H4 (cell line): ENCODE measurements at regions not wholly inside any gene's neighbourhood (a gene's known extent, or its start where the extent isn't known, plus 50 kb on each side); places are given as distances from the start of the nearest gene placed in this dataset.

Source experiments
- DNase-seq: peaks from one replicate; pipeline ENCODE4 v3.0.0-alpha.2; 2015; ENCODE audit warnings: low spot score

DNA sequence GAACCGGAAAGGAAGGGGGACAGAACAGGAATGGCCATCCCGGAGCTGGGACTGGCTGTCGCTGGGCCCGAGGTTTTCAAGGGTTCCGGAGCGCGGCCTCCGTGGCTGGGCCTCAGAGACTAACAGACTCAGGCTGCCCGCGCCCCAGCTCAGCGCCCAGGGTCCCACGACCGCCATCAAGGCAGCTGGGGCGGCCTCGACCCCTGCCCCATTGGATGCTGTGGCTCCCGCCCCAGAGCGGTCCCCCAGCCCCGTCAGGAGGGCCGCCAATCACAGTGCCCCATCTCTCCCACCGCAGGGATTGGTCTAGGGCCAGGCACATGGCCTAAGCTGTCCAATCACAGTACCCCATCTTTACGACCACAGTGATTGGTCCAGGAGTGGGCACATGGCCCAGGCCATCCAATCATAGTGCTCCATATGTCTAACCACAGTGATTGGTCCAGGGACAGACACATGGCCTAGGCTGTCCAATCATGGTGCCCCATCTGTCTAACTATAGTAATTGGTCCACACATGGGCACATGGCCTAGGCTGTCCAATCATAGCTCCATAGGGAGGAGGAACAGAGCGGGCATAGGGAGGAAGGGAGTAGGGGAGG is 105.3 kb upstream of the NKX1-1 start:
- DNase-seq = peak; percentile 48

- no peak for DNase-seq
Measured at GRCh38 chr4:1510931-1511330, 104.7 kb upstream of the NKX1-1 start.

DNA sequence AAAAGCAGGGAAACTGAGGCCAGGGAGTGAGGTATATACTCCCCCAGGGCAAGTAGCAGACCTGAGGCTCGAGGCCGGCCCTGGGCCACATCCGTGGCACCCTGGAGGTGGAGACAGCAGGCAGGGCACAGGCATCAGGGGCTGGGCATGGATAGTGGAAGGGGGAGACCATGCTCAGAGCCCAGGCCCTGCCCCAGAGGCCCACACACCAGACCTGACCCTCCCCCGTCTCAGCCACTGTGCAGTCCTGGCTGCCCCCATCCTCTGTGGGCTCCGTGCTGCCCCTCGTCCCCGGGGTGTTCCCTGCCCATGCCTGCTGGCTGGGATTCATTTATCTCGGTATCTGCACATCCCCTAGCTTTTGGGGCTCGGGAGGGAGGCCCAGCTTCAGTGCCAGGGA is 103.1 kb upstream of the NKX1-1 start:
- no peak for DNase-seq

DNA sequence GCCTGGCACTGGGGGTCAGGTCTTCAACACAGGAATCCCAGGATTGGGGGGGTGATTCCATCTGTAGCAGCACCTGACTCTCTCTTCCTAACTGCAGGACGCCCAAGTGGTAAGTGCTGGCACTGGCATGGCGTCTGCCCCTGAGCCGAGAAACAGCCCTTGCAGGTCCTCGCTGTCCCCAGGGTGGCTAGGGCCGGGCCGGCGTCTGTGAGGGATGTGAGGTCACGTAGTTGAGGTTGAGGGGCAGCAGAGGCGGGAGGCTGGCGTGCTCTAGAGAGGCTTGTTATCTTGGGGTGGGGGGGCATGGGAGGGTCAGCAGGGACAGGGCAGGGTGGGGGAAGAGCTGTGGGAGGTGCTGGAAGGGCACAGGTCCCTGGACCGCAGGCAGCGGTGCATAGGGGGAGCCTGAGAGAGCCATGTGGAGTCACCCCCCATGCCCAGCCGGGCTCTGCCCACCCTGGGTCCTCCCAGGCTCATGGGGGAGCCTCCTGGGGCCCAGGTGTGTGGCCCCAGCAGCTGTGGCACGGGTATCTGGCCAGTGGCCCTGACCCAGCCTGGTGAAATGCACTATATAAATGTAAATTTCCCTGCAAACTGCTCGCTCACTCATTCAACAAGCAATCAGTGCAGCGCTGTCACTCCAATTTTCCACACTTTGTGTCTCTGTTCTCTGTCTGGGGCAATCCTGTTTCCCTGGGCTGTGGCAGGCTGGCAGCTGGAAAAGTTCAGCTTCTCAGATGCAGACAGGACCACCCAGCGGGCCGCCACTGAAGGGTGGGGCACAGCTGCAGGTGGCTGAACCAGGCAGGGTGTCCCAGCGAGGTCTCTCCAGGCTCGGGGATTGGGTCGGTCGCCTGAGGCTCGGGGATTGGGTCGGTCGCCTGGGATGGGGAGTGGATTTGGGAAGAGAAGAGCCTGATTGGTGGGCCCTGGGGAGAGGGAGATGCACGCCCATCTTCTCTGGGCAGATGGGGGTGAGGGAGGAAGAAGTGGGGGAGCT is 102.2 kb upstream of the NKX1-1 start:
- no peak for DNase-seq

DNA sequence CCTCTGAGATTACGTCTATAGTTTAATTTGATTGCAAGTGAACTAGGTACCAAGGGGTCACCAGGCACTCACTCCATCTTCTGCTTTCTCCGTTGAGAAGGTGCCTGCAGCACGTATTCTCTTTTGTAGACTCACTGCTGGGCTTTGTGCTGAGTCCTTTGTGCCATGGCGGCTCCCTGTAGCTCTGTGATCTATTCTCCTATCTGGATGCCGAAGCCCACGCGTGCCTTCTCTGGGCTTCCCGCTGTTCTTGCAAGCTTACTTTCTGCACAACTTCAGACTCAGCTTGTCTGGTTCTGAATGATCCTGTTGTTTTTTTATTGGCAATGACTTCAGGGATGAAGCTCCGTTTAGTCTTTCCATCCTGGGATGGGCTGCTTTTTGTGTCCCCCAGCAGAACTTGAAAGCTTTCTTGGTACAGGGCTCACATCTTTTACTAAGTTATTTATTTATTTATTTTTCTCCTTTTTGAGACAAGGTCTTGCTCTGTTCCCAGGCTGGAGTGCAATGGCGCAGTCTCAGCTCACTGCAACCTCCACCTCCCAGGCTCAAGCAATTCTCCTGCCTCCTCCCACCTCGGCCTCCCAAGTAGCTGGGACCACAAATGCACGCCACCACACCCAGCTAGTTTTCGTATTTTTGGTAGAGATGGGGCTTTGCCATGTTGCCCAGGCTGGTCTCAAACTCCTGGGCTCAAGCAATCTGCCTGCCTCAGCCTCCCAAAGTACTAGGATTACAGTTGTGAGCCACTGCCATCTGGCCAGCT is 100.9 kb upstream of the NKX1-1 start:
- no peak for DNase-seq

DNA sequence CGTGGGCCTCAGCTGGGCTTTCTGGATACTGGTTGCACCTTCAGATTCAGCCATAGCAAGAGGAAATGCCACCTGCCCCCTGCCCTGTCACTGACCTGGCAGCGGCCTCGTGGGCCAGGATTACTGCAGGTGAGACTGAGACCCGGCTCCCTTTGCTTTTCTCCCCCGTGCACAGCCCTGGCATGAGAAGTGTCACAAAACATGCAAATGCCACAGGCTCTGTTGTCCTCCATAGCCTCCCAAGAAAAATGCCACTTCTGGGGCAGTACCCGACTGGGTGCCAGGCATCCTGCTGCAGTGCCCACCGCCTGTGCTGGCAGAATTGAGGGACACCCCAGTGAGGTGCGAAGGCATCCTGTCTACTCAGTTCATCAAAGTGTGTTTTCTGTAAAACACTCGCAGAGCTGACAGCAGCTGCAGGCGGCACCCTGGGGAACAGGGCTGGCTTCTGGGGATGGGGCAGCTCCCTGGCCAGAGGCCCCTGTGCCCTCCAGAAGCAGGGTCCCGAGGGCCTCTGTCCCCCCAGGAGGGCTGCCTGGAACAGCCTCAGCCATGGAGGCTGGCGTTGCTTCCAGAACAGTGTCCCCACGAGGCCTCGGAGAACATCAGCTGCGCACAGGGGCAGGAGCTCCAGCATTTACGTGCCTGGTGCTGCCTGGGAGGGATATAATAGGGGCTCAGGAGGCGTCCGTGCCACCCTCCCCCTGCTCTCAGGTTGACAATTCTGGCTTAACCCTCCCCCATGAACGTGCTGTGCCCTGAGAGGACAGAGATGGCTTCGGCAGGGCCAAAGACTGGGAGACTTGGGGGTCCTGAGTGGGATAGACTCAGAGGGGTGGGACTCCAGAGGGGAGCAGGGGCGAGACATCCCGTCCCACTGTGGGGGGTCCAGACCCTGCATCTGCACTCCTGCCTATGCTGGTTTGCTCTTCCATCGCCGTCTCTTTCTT is 99.5 kb upstream of the NKX1-1 start:
- DNase-seq = no peak

DNA sequence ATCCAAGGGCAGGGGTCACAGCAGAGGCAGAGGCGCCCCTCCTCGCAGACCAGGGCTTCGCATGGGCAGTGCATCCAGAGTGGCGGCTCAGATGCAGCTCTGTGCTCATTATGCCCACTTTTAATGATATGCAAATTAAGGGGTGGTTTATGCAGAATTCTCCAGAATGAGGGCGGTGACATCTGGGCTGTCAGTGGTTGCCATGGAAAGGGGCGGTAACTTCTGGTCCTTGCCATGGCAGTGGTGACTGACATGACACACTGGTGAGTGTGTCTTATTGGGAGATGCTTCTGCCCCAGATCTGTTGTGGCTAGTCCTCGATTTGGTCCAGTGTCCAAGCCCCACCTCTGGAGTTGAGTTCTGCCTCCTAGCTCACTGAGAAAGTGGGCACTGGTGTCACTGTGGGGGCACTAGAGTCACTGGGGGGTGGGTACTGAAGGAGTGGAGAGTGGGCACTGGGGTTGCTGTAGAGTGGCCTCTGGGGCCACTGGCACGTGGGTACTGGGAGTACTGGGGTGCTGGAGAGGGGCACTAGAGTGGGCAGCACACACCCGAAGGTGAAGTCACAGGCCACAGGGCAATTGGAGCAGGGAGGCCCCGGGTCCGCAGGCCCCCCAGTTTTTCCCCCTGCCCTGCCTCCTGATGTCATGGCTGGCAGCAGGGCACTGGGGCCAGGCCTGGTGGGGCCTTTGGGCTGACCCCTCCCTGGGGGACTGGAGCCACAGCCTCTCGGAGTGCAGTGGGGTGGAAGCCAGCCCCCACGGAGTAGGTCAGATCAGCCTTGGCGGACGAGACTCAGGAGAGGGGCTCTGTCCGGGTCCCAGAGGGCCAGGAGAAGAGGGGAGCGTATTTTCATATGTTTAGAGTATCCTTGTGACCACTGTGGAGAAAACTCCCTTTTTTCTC is 98.6 kb upstream of the NKX1-1 start:
- DNase-seq = no peak

DNA sequence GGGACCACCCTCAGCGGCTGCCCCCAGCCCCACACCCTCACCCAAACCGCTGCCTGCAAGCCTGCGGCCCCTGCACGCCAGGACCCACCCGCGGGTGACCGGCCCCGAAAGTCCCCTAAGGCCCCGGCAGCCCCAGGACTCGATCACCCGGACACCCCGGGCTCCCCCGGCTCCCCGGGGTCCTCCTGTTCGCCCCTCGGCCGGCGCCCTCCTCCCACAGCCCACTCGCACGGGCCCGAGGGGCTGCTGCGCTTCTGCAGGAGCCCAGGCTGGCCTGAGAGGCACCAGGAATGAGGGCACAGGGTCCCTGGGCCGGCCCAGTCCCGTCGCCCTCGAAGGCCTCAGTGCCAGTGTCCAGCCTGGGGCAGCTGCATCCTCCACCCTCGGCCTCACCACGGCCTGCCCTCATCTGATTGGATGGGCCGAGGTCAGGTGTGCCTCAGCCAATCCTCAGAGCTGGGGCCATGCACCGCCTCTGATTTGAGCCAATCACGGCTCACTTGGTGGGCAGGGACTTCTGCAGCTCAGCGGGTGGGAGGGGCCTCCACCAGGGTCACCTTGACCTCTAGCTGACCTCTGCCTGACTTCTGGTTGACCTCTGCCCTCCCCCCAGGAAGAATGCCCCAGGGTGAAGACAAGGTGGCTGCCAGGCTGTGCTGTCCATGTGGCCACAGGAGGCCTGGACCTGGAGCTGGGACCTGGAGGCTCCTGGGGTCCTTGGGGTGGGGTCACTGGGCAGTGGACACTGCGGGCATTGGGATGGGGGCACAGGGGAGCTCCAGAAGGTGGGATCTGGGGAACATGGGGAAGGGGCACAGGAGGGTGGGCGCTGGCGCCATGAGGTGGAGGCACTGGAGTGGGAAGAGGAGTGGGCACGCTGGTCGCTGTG is 97.6 kb upstream of the NKX1-1 start:
- no peak for DNase-seq

DNA sequence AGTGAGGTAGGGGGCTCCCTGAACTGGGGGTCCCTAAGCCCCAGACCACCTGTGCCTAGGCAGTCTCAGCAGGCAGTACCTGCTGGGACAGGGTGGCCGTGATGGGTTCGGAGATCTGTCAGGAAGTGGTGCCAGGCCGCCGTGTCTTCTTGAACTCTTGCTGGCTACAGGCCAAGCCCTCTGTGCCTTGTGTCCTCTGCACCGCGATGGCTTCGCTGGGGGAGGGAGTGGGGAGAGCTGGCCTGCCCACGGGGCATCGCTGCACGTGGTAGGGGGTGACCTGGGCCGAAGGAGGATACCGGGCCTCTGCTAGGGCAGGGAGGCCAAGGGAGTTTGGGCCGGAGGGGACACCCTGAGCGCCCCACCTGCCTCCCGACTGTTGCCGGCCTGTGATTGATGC is 96.7 kb upstream of the NKX1-1 start:
- no peak for DNase-seq

- DNase-seq = no peak
Measured at GRCh38 chr4:1502501-1502886, 96.3 kb upstream of the NKX1-1 start.

DNA sequence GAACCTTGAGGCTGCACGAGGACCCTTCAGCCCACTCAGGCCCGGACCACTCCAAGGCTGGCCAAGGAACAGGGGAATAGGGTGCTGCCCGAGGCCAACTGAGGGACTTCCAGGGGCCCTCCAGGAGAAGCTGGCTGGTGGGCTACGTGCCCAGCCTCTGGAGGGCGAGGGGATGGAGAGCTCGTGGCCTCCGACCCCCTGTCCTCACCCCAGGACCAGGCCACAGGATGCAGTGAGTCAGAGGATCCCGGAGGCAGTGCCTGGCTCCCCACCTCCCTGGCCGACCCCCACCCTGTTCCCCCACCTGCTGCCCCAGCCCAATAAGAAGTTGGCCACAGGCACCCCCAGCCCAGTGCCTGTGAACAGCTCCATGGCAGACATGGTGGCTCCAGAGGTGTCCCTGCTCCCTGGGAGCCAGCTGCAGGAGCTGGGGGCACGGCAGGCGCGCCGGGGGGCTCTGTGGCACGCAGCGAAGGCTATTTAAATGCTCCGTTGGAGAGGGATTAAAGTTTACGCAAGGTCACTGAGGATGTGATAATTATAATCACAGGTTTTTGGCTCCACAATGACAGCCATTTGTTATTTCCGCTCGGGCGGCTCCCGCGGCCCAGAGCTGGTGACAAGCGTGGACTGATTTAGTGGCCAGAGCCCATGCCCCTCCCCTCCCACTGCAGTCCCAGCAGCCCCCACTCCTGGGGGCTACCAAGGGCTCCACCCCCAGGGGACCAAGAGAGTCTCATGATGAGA is 95.7 kb upstream of the NKX1-1 start:
- DNase-seq = no peak

DNA sequence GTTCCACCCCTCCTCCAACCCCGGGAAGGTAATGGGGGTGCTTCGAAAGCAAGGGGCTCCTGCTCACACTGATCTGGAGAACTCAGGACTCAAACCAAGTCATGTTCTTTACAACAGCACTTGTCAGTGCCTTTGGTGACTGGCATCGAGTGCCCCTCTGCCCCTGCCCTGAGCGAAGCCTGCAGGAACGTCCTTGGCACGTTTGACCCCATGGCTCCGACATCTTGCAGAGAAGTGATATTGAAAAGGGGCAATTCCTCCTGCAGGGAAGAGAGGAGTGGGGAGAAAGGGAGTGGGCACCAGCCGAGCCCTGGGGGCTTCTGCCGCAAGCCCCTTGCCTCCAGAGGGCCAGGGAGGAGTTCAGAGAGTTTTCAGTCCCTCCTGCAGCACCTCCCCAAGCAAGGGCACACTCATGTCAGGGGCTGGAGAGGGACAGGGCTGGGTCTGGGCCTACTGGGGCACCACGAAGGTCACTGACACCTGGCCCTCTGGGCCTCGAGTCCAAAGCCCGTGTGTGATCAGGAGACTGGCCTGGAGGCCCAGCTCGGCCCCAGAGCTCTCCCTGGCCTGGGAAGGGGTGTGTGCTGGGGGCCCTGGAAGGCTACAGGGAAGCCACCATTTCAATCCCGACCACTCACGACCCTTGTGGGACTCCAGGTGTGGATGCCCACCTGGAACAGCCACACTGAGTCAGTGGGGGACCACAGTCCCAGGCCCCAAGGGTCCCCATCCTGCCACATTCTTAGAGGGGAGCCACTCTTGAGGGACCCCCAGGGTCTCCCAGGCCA is 94.9 kb upstream of the NKX1-1 start:
- no peak for DNase-seq

GRCh38 chr4:1500231-1500965 is 94.2 kb upstream of the NKX1-1 start:
- no peak for DNase-seq

- DNase-seq = no peak
Measured at GRCh38 chr4:1499465-1499864, 93.2 kb upstream of the NKX1-1 start.

DNA sequence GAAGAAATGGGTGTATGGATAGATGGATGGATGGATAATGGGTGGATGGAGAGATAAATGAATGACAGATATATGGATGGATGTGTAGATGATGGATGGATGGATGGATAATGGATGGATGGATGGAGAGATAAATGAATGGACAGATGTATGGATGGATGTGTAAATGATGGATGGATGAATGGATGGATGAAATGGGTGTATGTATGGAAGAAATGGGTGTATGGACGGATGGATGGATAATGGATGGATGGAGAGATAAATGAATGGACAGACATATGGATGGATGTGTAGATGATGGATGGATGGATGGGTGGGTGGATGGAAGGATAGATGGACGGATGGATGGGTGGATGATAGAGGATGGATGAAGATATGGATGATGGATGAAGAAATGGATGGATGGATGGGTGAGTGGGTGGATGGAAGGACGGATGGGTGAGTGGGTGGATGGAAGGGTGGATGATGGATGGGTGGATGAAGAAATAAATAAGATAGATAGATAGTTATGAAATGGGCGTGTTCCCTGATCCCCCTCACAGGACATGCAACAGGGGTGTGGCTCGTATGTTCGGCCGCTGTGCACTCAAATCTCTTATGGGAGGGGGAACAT is 91.1 kb upstream of the NKX1-1 start:
- no peak for DNase-seq

GRCh38 chr4:1496116-1496642 is 89.9 kb upstream of the NKX1-1 start:
- DNase-seq = no peak
